GM12878 (cell line): ENCODE measurements at regions not wholly inside any gene's neighbourhood (a gene's known extent, or its start where the extent isn't known, plus 50 kb on each side); places are given as distances from the start of the nearest gene placed in this dataset.

Experiments used
- ATAC-seq: fragments of 200-7000 bp; cut with Tn5 transposase; 3 replicates; pipeline ENCODE4 v1.9.1; 2020; ENCODE audit warnings: mild to moderate bottlenecking, moderate library complexity
- BruUV-seq: library from RNA; stranded (reverse); fragments of 400-500 nt; replicated peaks from 2 replicates; lab custom pipeline; 2021; lab: Mats Ljungman, UMichigan
- CTCF ChIA-PET: fragments of 300-600 bp; sonication (Branson Sonifier 250); formaldehyde crosslinking; extraction: SDS; loops from one replicate; lab custom pipeline; 2021; ENCODE audit warnings: inconsistent platforms; lab: Yijun Ruan, JAX
- POLR2A ChIA-PET: fragments of 350-600 bp; formaldehyde crosslinking; extraction: SDS; loops from one replicate; lab custom pipeline; 2021; ENCODE audit warnings: inconsistent platforms; lab: Charles Lee
- RAD21 ChIA-PET: fragments of 300-600 bp; sonication (Branson Sonifier 250); formaldehyde crosslinking; loops from one replicate; lab custom pipeline; 2023; ENCODE audit warnings: antibody characterized with exemption; ENCODE audit not compliant: unreplicated experiment; lab: Charles Lee
- SMC1A ChIA-PET: fragments of 300-600 bp; sonication (Branson Sonifier 250); formaldehyde crosslinking; loops from one replicate; lab custom pipeline; 2023; ENCODE audit not compliant: unreplicated experiment, uncharacterized antibody; lab: Charles Lee
- DNase-seq: peaks from one replicate; pipeline ENCODE4 v3.0.0-alpha.2; 2011; ENCODE audit warnings: low read depth, low spot score
- FAIRE-seq: peaks from 3 replicates; lab custom pipeline; 2011; peaks lifted over from hg19 to GRCh38; lab: Jason Lieb, UNC
- H2AFZ ChIP-seq: 2 replicates; pipeline ENCODE4 v1.6.0; 2011; ENCODE audit warnings: low read depth, low read length, control low read depth; ENCODE audit not compliant: control insufficient read depth
- H3K27ac ChIP-seq: 2 replicates; pipeline ENCODE4 v1.5.1; 2011; ENCODE audit warnings: control low read depth; ENCODE audit not compliant: control insufficient read depth, insufficient read depth
- H3K27me3 ChIP-seq, 2 experiments: replicated peaks in 1 of 2; 2 replicates each; pipeline versions ENCODE4 v1.6.0 to v1.6.1; 2011; ENCODE audit warnings: low read length in 1 of 2; ENCODE audit not compliant: control insufficient read depth in 2 of 2, insufficient read depth in 2 of 2
- H3K36me3 ChIP-seq, 2 experiments: 2 replicates each; pipeline ENCODE4 v1.5.1; 2011; ENCODE audit warnings: low read length in 1 of 2; ENCODE audit not compliant: control insufficient read depth in 2 of 2, insufficient read depth in 2 of 2
- H3K4me1 ChIP-seq: 2 replicates; pipeline ENCODE4 v1.6.1; 2011; ENCODE audit warnings: mild to moderate bottlenecking, low read length, moderate library complexity, mixed read lengths; ENCODE audit not compliant: control insufficient read depth, insufficient read depth
- H3K4me2 ChIP-seq: 2 replicates; pipeline ENCODE4 v1.6.0; 2011; ENCODE audit warnings: control low read depth; ENCODE audit not compliant: control insufficient read depth, insufficient read depth
- H3K4me3 ChIP-seq: fragments of 200-600 bp; sonication (generic); 2 replicates; pipeline ENCODE4 v1.5.1; 2016
- H3K79me2 ChIP-seq: 2 replicates; pipeline ENCODE4 v1.6.0; 2011; ENCODE audit warnings: low read length; ENCODE audit not compliant: control insufficient read depth, insufficient read depth
- H3K9ac ChIP-seq: 2 replicates; pipeline ENCODE4 v1.8.0; 2011; ENCODE audit warnings: low read length, control low read depth, mixed read lengths; ENCODE audit not compliant: control insufficient read depth, insufficient read depth
- H3K9me3 ChIP-seq: replicated peaks from 3 replicates; pipeline ENCODE4 v1.5.1; 2011; ENCODE audit warnings: mild to moderate bottlenecking, low read length; ENCODE audit not compliant: control insufficient read depth, insufficient read depth
- H4K20me1 ChIP-seq: 2 replicates; pipeline ENCODE4 v1.6.0; 2011; ENCODE audit not compliant: control insufficient read depth, insufficient read depth
- CEBPZ ChIP-seq: fragments of 150-350 bp; IDR thresholded peaks from 2 replicates; pipeline ENCODE4 v1.6.1; 2016; ENCODE audit warnings: low read depth, low read length
- HCFC1 ChIP-seq: fragments of 150-350 bp; IDR thresholded peaks from 2 replicates; pipeline ENCODE4 v1.6.1; 2014; ENCODE audit warnings: low read length
- SIX5 ChIP-seq: IDR thresholded peaks from 2 replicates; pipeline ENCODE4 v1.6.1; 2011; ENCODE audit warnings: mild to moderate bottlenecking, low read depth, low read length, moderate library complexity; ENCODE audit not compliant: severe bottlenecking
- SUZ12 ChIP-seq: fragments of 200-600 bp; sonication (generic); IDR thresholded peaks from one replicate; pipeline ENCODE4 v1.6.1; 2018; ENCODE audit warnings: antibody characterized with exemption, mild to moderate bottlenecking; ENCODE audit not compliant: unreplicated experiment
- WGBS: methylation state at CpG from one replicate; pipeline ENCODE4 v1.1.6; 2016; ENCODE audit warnings: low lambda C conversion rate; ENCODE audit not compliant: insufficient replicate concordance, insufficient coverage; ENCODE audit errors: missing lambda C conversion rate; 5-methylcytosine and 5-hydroxymethylcytosine counted together
- in situ Hi-C: fragments of 300-500 bp; cut with MboI; formaldehyde crosslinking; loops from 9 replicates; pipeline ENCODE4 v1.14.3; 2018; ENCODE audit warnings: mixed read lengths
- intact Hi-C: fragments of 100-400 bp; cut with micrococcal nuclease; formaldehyde crosslinking; loops from one replicate; pipeline ENCODE4 v1.14.2; 2022; ENCODE audit not compliant: unreplicated experiment

GRCh38 chr2:176540995-176541394 is 271.8 kb downstream of the MTX2 start:
- in situ Hi-C loops = no loop called here
- H3K27me3 ChIP-seq = no peaks in the 10 kb centered on the region
- no peaks in the 10 kb centered on the region for H3K9me3 ChIP-seq
- intact Hi-C loops = no loop called here
- no peak overlapping the region for H3K9ac ChIP-seq
- BruUV-seq = no TSS peak
- H3K36me3 ChIP-seq = no peaks in the 10 kb centered on the region
- no peak overlapping the region for H3K4me2 ChIP-seq
- no peak for TF ChIP-seq SIX5
- no peak for TF ChIP-seq CEBPZ
- TF ChIP-seq HCFC1 = no peak
- no peak for TF ChIP-seq SUZ12
- H4K20me1 ChIP-seq = no peaks in the 10 kb centered on the region
- SMC1A ChIA-PET = no interaction called here
- no peak overlapping the region for H3K4me3 ChIP-seq
- RAD21 ChIA-PET = no interaction called here
- no peaks in the 10 kb centered on the region for H3K79me2 ChIP-seq
- CTCF ChIA-PET = interaction anchor here (0.6 to 2.9 kb wide), 2 partner anchors 13 to 19 kb away, joined by 3 to 10 read pairs; no protein-coding TSS in a partner anchor
- POLR2A ChIA-PET = no interaction called here
- FAIRE-seq (no peak), ATAC-seq (no peak), DNase-seq (no peak)
- WGBS = 0% methylated on average over 1 of the region's 1 CpG
- no peak overlapping the region for H3K27ac ChIP-seq
- H3K4me1 ChIP-seq = no peaks in the 10 kb centered on the region
- no peak overlapping the region for H2AFZ ChIP-seq
